A673 (cell line): ENCODE measurements at regions not wholly inside any gene's neighbourhood (a gene's known extent, or its start where the extent isn't known, plus 50 kb on each side); places are given as distances from the start of the nearest gene placed in this dataset.

Source experiments
- BruUV-seq: library from RNA; stranded (reverse); fragments of 400-500 nt; replicated peaks from 2 replicates; lab custom pipeline; 2021; lab: Mats Ljungman, UMichigan
- CTCF ChIA-PET: fragments of 300-600 bp; sonication (Branson Sonifier 250); formaldehyde crosslinking; loops from one replicate; lab custom pipeline; 2022; ENCODE audit warnings: antibody characterized with exemption; lab: Charles Lee
- POLR2A ChIA-PET: fragments of 300-600 bp; sonication (Branson Sonifier 250); formaldehyde crosslinking; loops from one replicate; lab custom pipeline; 2022; ENCODE audit warnings: antibody characterized with exemption; ENCODE audit not compliant: low non-redundant PET; lab: Charles Lee
- DNase-seq: peaks from one replicate; pipeline ENCODE4 v3.0.0-alpha.2; 2015; ENCODE audit warnings: low spot score
- H3K27ac ChIP-seq: fragments of 200-600 bp; sonication (generic); 2 replicates; pipeline ENCODE4 v1.5.1; 2016; ENCODE audit warnings: mixed run types, low read depth, mild to moderate bottlenecking, mixed read lengths, antibody characterized with exemption, low read length; ENCODE audit not compliant: poor library complexity, severe bottlenecking
- H3K27me3 ChIP-seq: fragments of 200-600 bp; sonication (generic); replicated peaks from 2 replicates; pipeline ENCODE4 v1.6.1; 2017; ENCODE audit warnings: mixed run types, low read depth, mild to moderate bottlenecking, mixed read lengths, antibody characterized with exemption, low read length; ENCODE audit not compliant: insufficient read depth, poor library complexity
- H3K36me3 ChIP-seq: fragments of 200-600 bp; sonication (generic); 2 replicates; pipeline ENCODE4 v1.6.1; 2016; ENCODE audit warnings: mixed run types, mild to moderate bottlenecking, mixed read lengths, antibody characterized with exemption, low read length; ENCODE audit not compliant: insufficient read depth, poor library complexity, severe bottlenecking
- H3K4me1 ChIP-seq: fragments of 200-600 bp; sonication (generic); 2 replicates; pipeline ENCODE4 v1.6.1; 2017; ENCODE audit warnings: mixed run types, mild to moderate bottlenecking, mixed read lengths, antibody characterized with exemption, low read length; ENCODE audit not compliant: insufficient read depth, poor library complexity, severe bottlenecking
- H3K4me3 ChIP-seq: fragments of 200-600 bp; sonication (generic); 2 replicates; pipeline ENCODE4 v1.5.1; 2016; ENCODE audit warnings: low read depth, mixed run types, mild to moderate bottlenecking, mixed read lengths, low read length; ENCODE audit not compliant: poor library complexity, severe bottlenecking
- H3K9me3 ChIP-seq: fragments of 200-600 bp; sonication (generic); 2 replicates; pipeline ENCODE4 v1.6.1; 2016; ENCODE audit warnings: mixed run types, low read depth, mild to moderate bottlenecking, mixed read lengths, antibody characterized with exemption, low read length; ENCODE audit not compliant: poor library complexity, severe bottlenecking
- EZH2 ChIP-seq: fragments of 200-600 bp; sonication (generic); IDR thresholded peaks from 2 replicates; pipeline ENCODE4 v1.6.1; 2017; ENCODE audit warnings: borderline replicate concordance, low read depth, mild to moderate bottlenecking, mixed read lengths, antibody characterized with exemption, low read length; ENCODE audit not compliant: poor library complexity, severe bottlenecking
- intact Hi-C: fragments of 100-400 bp; cut with micrococcal nuclease; formaldehyde crosslinking; loops from one replicate; pipeline ENCODE4 v1.10.0; 2022; ENCODE audit not compliant: unreplicated experiment
- TF ChIP-seq, protein P1 (sequence below): fragments of 300-800, 200-600 bp; sonication (generic); conservative IDR thresholded peaks from 2 replicates; pipeline ENCODE4 v1.5.1; 2017; ENCODE audit warnings: low read depth, mild to moderate bottlenecking, antibody characterized with exemption, low read length, moderate library complexity, mixed read lengths

DNA sequence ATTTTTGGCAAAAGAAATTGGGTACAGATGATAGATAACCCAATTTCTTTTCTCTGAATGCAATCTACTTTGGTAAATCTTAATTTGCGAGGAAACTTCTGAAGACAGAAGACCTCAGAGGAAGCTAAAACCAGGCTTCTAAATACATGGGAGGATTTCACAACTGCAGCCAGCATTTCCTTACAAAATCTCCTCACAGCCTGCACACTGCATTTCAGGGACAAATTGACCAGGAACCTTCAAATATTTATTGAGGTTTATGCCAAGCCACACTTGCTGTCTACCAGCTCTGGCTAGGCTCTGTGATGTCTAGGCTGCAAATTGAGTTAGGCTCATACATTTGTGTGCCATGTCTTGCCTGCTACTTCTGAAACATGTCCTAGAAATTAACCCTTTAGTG is 167.3 kb upstream of the CDH5 start:
- Histone ChIP-seq H3K27me3 (no peaks in the 10 kb centered on the region), H3K9me3 (no peaks in the 10 kb centered on the region), H3K4me3 (no peak overlapping the region), H3K4me1 (no peaks in the 10 kb centered on the region), H3K36me3 (no peaks in the 10 kb centered on the region), H3K27ac (no peak overlapping the region)
- intact Hi-C loops: no loop called here
- ChIA-PET CTCF (no interaction called here), POLR2A (no interaction called here)
- no peak for DNase-seq
- TF ChIP-seq EZH2: no peak
- TF ChIP-seq, protein P1, sequence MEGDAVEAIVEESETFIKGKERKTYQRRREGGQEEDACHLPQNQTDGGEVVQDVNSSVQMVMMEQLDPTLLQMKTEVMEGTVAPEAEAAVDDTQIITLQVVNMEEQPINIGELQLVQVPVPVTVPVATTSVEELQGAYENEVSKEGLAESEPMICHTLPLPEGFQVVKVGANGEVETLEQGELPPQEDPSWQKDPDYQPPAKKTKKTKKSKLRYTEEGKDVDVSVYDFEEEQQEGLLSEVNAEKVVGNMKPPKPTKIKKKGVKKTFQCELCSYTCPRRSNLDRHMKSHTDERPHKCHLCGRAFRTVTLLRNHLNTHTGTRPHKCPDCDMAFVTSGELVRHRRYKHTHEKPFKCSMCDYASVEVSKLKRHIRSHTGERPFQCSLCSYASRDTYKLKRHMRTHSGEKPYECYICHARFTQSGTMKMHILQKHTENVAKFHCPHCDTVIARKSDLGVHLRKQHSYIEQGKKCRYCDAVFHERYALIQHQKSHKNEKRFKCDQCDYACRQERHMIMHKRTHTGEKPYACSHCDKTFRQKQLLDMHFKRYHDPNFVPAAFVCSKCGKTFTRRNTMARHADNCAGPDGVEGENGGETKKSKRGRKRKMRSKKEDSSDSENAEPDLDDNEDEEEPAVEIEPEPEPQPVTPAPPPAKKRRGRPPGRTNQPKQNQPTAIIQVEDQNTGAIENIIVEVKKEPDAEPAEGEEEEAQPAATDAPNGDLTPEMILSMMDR: no peak
- no TSS peak for BruUV-seq

DNA sequence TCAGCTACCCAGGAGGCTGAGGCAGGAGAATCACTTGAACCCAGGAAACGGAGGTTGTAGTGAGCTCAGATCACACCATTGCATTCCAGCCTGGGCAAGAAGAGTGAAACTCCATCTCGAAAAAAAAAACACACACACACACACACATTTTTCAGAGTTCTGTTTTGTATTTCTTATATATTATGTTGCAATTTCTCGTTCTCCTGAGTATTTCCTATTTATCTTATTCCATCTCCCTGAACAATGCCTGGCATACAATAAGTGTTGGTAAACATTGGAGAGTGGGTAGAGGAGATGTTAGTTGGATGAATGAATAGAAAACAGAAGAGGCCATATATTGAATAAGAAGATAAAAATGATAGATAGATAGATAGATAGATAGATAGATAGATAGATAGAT is 167.8 kb upstream of the CDH5 start:
- POLR2A ChIA-PET: no interaction called here
- Histone ChIP-seq H3K36me3 (no peaks in the 10 kb centered on the region), H3K4me1 (no peaks in the 10 kb centered on the region), H3K27me3 (no peaks in the 10 kb centered on the region), H3K9me3 (no peaks in the 10 kb centered on the region), H3K27ac (no peak overlapping the region), H3K4me3 (no peak overlapping the region)
- no TSS peak for BruUV-seq
- intact Hi-C loops: no loop called here
- DNase-seq: no peak
- CTCF ChIA-PET: no interaction called here
- no peak for TF ChIP-seq EZH2
- TF ChIP-seq, protein P1: no peak

DNA sequence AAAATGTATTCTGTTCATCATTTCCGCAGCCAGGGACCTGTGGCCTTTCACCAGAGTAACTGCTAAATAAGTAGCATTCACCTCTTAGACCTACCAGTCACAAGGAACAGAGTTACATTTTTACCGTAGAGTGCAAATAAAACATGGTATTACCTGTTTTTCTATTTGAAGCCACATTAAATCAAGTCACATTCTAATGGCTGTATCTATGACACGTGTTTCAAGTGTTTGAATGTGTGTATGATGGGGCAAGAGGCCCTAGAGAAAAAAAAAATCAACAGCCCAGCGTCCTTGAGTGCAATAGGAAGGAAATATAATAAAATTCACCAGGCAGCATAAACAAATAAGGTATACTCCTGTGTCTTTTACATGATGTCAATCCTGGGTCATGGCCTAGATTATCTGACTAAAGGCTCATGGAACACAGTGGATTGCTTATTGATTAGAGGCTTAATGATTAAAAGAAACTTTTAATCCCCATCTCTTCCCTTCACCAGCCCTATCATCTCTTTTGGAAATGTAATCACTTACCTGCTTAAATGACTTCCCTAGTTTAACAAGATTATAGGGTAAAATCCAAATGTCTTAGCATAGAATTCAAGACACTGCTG is 168.7 kb upstream of the CDH5 start:
- CTCF ChIA-PET: no interaction called here
- Histone ChIP-seq H3K27me3 (no peaks in the 10 kb centered on the region), H3K9me3 (no peaks in the 10 kb centered on the region), H3K36me3 (no peaks in the 10 kb centered on the region), H3K27ac (no peak overlapping the region), H3K4me1 (no peaks in the 10 kb centered on the region), H3K4me3 (no peak overlapping the region)
- intact Hi-C loops: no loop called here
- POLR2A ChIA-PET: no interaction called here
- TF ChIP-seq EZH2: no peak
- TF ChIP-seq, protein P1: no peak
- no TSS peak for BruUV-seq
- no peak for DNase-seq
